ENCODE measurements at regions not wholly inside any gene's neighbourhood (a gene's known extent, or its start where the extent isn't known, plus 50 kb on each side); places are given as distances from the start of the nearest gene placed in this dataset.

- Histone ChIP-seq H2BK20ac (ENCODE audit: low read depth, low read length, poor library complexity, severe bottlenecking) (no peak overlapping the region), H3K23me2 (ENCODE audit: insufficient read length, low read depth, low read length, poor library complexity, severe bottlenecking) (peaks cover 4% of the 10 kb centered on the region), H3K56ac (ENCODE audit: insufficient read length, low read depth, low read length) (no peak overlapping the region), H3T11ph (ENCODE audit: low read length) (no peak overlapping the region), H4K91ac (ENCODE audit: insufficient read length, low read depth, low read length) (no peak overlapping the region), H2AFZ (ENCODE audit: low read length) (no peak overlapping the region), H2BK5ac (ENCODE audit: insufficient read length, low read length) (no peak overlapping the region), H3K23ac (ENCODE audit: insufficient read length, low read depth, low read length) (no peak overlapping the region), H2BK12ac (ENCODE audit: insufficient read length, low read depth, low read length) (no peak overlapping the region), H4K5ac (ENCODE audit: insufficient read length, low read depth, low read length) (no peak overlapping the region), H3K4me1 (ENCODE audit: insufficient read depth, low read length) (peaks cover under 1% of the 10 kb centered on the region; the same call in 1 of the 2 replicates), H3K27me3 (ENCODE audit: insufficient read depth, low read length) (peaks cover 6% of the 10 kb centered on the region; the same call in 1 of the 2 replicates), H2AK5ac (ENCODE audit: insufficient read length, low read length) (no peak overlapping the region), H3K4ac (ENCODE audit: low read depth, low read length) (no peak overlapping the region), H3K79me1 (ENCODE audit: insufficient read depth, low read depth, low read length, poor library complexity, severe bottlenecking) (no peaks in the 10 kb centered on the region), H3K79me2 (ENCODE audit: insufficient read depth, low read length) (peaks cover 11% of the 10 kb centered on the region; the same call in 1 of the 2 replicates), H4K20me1 (ENCODE audit: control insufficient read depth, insufficient read depth, insufficient read length) (no peaks in the 10 kb centered on the region), H2BK15ac (ENCODE audit: low read depth, low read length) (no peak overlapping the region), H3K14ac (ENCODE audit: insufficient read depth, low read length) (no peak overlapping the region; the same call in 1 of the 2 replicates), H3K4me2 (ENCODE audit: insufficient read depth, insufficient read length, low read length) (peak overlapping the region; percentile 72), H2BK120ac (ENCODE audit: low read depth, low read length, poor library complexity, severe bottlenecking) (no peak overlapping the region), H4K8ac (replicated peaks; ENCODE audit: insufficient read length, low read depth, low read length) (no peak overlapping the region), H3K9me3 (ENCODE audit: control insufficient read depth, low read depth, low read length) (no peaks in the 10 kb centered on the region), H3K27ac (ENCODE audit: insufficient read length, low read depth, low read length) (no peak overlapping the region), H3K9ac (ENCODE audit: extremely low read depth, insufficient read length, low read length) (no peak overlapping the region), H3K18ac (ENCODE audit: insufficient read length, low read depth, low read length) (no peak overlapping the region)
- DNase-seq = peak; percentile 25
- Mint-ChIP-seq H3K4me3 (peak overlapping the region; percentile 61 to 80), H3K36me3 (ENCODE audit: insufficient read depth in 1 of 3, low read depth in 3 of 3) (0 out of 7 replicates have a peak, but pooled peaks cover 0 to 1% (median 0%) of the 10 kb centered on the region in 3 experiments), H3K4me1 (peaks cover 8 to 10% of the 10 kb centered on the region in 2 experiments), H3K9me3 (no peaks in the 10 kb centered on the region), H3K27ac (peak overlapping the region in 1 of 3 experiments; percentile 22; a peak in 1 of 7 replicates), H3K27me3 (ENCODE audit: low read depth) (peaks cover 72% of the 10 kb centered on the region)
- no peak for TF ChIP-seq CTCF (conservative IDR thresholded peaks at IDR 0.05)
- WGBS (ENCODE audit: extremely low coverage, insufficient read length, low lambda C conversion rate) = no CpG with 5 or more reads among the region's 24 CpGs
Measured at GRCh38 chr22:46069521-46070214, 80.7 kb upstream of the PPARA start.
